Activated naive CD4-positive, alpha-beta T cell treated with anti-CD3 and anti-CD28 coated beads, Interleukin-2, amount 10 ng/mL, durations not matched to agents 7 days and 5 days (primary cell): ENCODE measurements at regions not wholly inside any gene's neighbourhood (a gene's known extent, or its start where the extent isn't known, plus 50 kb on each side); places are given as distances from the start of the nearest gene placed in this dataset.

Experiments
- CTCF ChIA-PET: fragments of 350-600 bp; sonication (Branson Sonifier 250); formaldehyde crosslinking; loops from one replicate; lab custom pipeline; 2021; ENCODE audit warnings: antibody characterized with exemption; lab: Charles Lee
- DNase-seq: peaks from one replicate; pipeline ENCODE4 v3.0.0-alpha.2; 2020
- H3K27ac Mint-ChIP-seq: one replicate; pipeline ENCODE4 v1.8.0; 2021; ENCODE audit warnings: mild to moderate bottlenecking, moderate library complexity, mixed read lengths
- H3K27me3 Mint-ChIP-seq: one replicate; pipeline ENCODE4 v1.8.0; 2021; ENCODE audit warnings: mild to moderate bottlenecking, mixed read lengths
- H3K36me3 Mint-ChIP-seq: one replicate; pipeline ENCODE4 v1.8.0; 2021; ENCODE audit warnings: mixed read lengths
- H3K4me1 Mint-ChIP-seq: one replicate; pipeline ENCODE4 v1.8.0; 2021; ENCODE audit warnings: mixed read lengths
- H3K4me3 Mint-ChIP-seq: one replicate; pipeline ENCODE4 v1.8.0; 2021; ENCODE audit warnings: mild to moderate bottlenecking, moderate library complexity, mixed read lengths
- H3K9me3 Mint-ChIP-seq: one replicate; pipeline ENCODE4 v1.8.0; 2021; ENCODE audit warnings: mixed read lengths

DNA sequence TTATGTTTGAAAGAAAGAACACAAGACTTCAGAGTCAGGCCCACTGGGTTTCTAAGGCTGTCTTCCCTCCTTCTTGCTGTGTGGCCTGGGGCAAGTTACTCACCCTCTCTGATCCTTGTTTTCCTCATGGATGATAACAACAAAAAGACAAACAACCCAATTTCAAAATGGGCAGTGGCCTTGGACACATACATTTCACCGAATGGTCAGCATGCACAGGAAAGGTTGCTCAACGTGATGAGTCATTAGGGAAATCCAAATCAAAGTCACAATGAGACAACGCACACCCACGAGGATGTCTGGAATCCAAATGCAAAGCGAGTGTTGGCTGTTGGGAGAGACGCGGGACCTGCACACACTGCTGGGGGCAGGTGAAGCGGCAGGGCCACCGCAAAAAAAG lies 50.8 kb upstream of the PPP2R2C start:
- Mint-ChIP-seq H3K27ac (no peak overlapping the region), H3K4me3 (no peak overlapping the region), H3K27me3 (no peaks in the 10 kb centered on the region), H3K36me3 (no peaks in the 10 kb centered on the region), H3K9me3 (no peaks in the 10 kb centered on the region), H3K4me1 (no peaks in the 10 kb centered on the region)
- no peak for DNase-seq
- CTCF ChIA-PET = no interaction called here

DNA sequence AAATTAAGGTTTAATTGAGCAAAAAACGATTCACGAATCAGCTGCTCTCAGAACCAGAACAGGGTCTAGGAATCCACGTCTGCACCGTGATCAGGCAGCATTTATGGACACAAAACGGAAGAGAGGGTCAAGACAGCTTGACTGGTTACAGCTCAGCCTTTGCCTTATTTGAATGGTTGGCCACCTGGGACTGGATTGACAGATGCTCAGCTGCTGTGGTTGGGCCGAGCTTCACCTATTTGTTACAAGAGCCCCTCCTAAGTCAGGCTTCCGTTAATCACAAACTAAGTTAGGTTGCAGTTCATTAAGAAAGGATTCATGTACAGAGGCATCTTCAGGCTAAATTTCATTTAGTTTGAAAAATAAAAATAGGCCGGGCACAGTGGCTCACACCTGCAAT lies 50.6 kb upstream of the MAN2B2 start:
- CTCF ChIA-PET = interaction anchor here (1.0 kb wide), 1 partner anchor 15 kb away, joined by 3 read pairs; no protein-coding TSS in a partner anchor
- no peaks in the 10 kb centered on the region for H3K9me3 Mint-ChIP-seq
- no peaks in the 10 kb centered on the region for H3K4me1 Mint-ChIP-seq
- H3K4me3 Mint-ChIP-seq = no peak overlapping the region
- H3K27me3 Mint-ChIP-seq = no peaks in the 10 kb centered on the region
- H3K36me3 Mint-ChIP-seq = no peaks in the 10 kb centered on the region
- no peak for DNase-seq
- H3K27ac Mint-ChIP-seq = no peak overlapping the region
